PC-3 (cell line): ENCODE measurements at regions not wholly inside any gene's neighbourhood (a gene's known extent, or its start where the extent isn't known, plus 50 kb on each side); places are given as distances from the start of the nearest gene placed in this dataset.

Source experiments
- CTCF ChIP-seq: fragments of 300-600 bp; sonication (generic); conservative IDR thresholded peaks from 2 replicates; pipeline ENCODE4 v1.5.1; 2017; ENCODE audit warnings: antibody characterized with exemption, low read depth, mild to moderate bottlenecking, low read length
- EZH2 ChIP-seq: fragments of 300-600 bp; sonication (generic); IDR thresholded peaks from one replicate; pipeline ENCODE4 v1.6.1; 2017; ENCODE audit warnings: antibody characterized with exemption, mild to moderate bottlenecking, low read length; ENCODE audit not compliant: unreplicated experiment

DNA sequence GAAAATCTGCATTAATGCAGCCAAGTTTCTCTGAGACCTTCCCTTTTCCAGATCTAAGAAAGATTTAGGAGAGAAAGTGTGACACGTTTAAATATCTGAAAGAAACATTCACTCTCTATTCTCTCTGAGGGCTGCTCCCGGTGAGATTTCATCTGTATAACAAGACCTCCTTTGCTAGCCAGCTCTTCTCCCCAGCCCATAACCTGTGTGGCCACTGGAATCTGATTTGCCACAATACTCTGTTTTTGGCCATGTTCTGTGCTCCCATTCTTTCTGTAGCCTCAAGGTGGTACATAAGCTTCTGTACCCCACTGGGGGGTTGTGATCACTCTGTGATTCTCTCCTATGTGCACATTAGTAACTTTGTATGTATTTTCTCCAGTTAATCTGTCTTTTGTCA lies 291.0 kb upstream of the SEMA6A start:
- TF ChIP-seq EZH2 (no peak), CTCF (no peak)
